Upper lobe of left lung (tissue), 4 donors: ENCODE measurements at regions not wholly inside any gene's neighbourhood (a gene's known extent, or its start where the extent isn't known, plus 50 kb on each side); places are given as distances from the start of the nearest gene placed in this dataset.
"Not testable (repeated sequence)": the region's sequence is repeated elsewhere in the genome, so short reads cannot be mapped to it uniquely, and the experiment has no call there.

Experiments
- CTCF ChIP-seq, 6 experiments: fragments of 450-650 bp in 4 of 6; fragments of 200-600 bp in 2 of 6; sonication (generic) in 2 of 6; IDR thresholded peaks; one replicate each; pipeline ENCODE4 v1.5.1; 2016 to 2019; ENCODE audit warnings: antibody characterized with exemption in 6 of 6
- POLR2A ChIP-seq, 4 donors: fragments of 450-650 bp; IDR thresholded peaks; one replicate each; pipeline ENCODE4 v1.5.1; 2016 to 2017; ENCODE audit warnings: antibody characterized with exemption in 4 of 4, mild to moderate bottlenecking in 2 of 4
- POLR2AphosphoS5 ChIP-seq, 2 donors: sonication (generic); formaldehyde crosslinking; IDR thresholded peaks; one replicate each; pipeline ENCODE4 v1.5.1; 2017; ENCODE audit warnings: antibody characterized with exemption in 2 of 2

DNA sequence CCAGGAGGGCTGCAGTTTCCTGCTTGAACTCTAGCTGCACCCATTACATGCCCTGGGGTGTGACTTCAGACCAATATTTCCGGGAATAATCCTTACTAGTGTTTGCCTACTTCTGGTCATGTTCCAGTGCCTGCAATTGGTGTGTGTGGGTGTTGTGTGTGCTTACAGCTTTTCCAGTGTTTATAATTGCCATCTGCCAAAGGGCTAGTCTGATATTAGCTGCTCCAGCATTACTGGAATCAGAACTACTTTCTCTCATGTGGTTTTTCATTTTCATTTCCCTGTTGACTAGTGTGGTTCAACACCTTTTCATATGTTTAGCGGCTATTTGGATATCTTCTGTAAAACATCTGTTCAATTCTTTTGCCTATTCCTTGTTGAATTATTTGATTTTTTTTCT is 132.9 kb downstream of the TMEM121 start:
- not testable (repeated sequence) for TF ChIP-seq POLR2A, CTCF, POLR2AphosphoS5 (IDR thresholded peaks at IDR 0.05)
